ES-I3 (cell line): ENCODE measurements at regions not wholly inside any gene's neighbourhood (a gene's known extent, or its start where the extent isn't known, plus 50 kb on each side); places are given as distances from the start of the nearest gene placed in this dataset.
"Not testable (repeated sequence)": the region's sequence is repeated elsewhere in the genome, so short reads cannot be mapped to it uniquely, and the experiment has no call there.

Source experiments
- H3K36me3 ChIP-seq: 2 replicates; pipeline ENCODE4 v1.6.1; 2013; ENCODE audit warnings: mild to moderate bottlenecking, low read length, control low read depth, moderate library complexity; ENCODE audit not compliant: insufficient read depth
- H3K4me1 ChIP-seq: 2 replicates; pipeline ENCODE4 v1.6.1; 2013; ENCODE audit warnings: mild to moderate bottlenecking, control low read depth, low read length; ENCODE audit not compliant: insufficient read depth
- H3K9ac ChIP-seq: 2 replicates; pipeline ENCODE4 v1.6.1; 2013; ENCODE audit warnings: low read depth, mild to moderate bottlenecking, low read length, moderate library complexity
- H3K9me3 ChIP-seq: 2 replicates; pipeline ENCODE4 v1.6.1; 2013; ENCODE audit warnings: mild to moderate bottlenecking, low read length, moderate library complexity; ENCODE audit not compliant: control insufficient read depth, insufficient read depth

DNA sequence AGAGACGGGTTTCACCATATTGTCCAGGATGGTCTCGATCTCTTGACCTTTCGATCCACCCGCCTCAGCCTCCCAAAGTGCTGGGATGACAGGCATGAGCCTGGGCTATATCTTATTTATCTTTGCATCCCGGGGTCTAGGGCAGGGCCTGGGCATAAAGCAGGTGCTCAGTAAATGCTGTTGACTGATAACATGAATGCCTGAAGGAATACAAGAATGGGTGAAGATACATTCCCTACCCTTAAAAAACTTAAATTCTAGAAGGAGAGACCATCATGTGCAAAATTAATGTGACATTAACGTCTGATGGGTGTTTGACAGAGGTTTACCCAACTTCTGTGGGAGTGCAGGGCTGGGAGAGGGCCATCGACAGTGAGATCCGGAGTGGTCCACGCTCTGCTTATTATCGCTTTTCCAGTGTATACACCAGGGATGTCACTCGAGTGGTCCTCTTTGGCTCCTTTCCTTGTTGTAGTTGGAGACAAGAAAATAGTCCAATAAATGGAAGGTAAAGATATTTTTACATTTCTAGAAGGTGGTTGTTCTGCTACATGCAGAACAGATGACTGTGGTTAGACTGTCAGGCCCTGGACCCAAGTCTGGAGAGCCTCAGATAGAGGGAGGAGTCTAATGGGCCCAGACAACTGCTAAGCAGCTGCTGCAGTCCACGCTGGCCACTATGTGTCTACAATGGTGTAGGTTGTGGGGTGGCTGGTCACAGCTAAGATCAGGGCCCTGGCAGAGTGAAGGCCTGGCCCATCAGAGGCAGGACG lies 131.7 kb downstream of the MYCN start:
- Histone ChIP-seq H3K9me3 (no peaks in the 10 kb centered on the region), H3K4me1 (peaks cover 10% of the 10 kb centered on the region; the same call in 1 of the 2 replicates)

DNA sequence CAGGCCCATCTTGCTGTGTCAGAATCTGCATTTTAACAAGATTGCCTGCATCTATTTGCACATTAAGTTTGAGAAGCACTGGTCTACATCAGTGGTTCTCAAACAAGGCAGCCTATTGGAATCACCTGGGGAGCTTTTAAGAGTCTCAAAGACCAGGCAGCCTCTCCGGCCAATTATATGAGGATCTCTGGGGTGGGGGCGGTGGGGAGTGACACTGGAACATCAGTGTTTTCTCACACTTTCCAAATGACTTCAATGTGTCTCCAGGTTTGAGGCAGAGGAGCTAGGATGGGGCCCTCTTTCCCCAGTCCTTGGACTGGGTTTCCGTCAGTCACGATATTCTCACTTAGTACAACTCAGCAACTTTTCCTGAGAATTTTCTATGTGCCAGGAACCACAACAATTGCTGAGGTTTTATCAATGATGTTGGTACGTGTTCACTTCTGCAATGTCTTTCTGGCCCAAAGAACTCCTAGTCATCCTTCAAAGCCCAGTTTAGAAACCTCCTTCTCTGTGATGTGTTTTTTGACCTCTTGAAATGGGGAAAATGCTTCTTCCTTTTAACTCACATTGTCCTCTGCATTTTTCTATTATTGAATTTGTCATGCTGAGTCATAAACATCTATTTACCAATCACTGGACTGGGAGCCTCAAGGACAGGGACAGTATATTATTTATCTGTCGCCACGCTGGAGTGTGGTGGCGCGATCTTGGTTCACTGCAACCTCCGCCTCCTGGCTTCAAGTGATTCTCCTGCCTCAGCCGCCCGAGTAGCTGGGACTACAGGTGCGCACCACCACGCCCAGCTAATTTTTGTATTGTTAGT lies 130.9 kb downstream of the MYCN start:
- H3K9me3 ChIP-seq, result no peaks in the 10 kb centered on the region
- no peaks in the 10 kb centered on the region for H3K36me3 ChIP-seq
- peaks cover 10% of the 10 kb centered on the region; the same call in 1 of the 2 replicates for H3K4me1 ChIP-seq
- H3K9ac ChIP-seq, result no peak overlapping the region

More for the DNA sequence above, 131.7 kb downstream of the MYCN start:
- no peak overlapping the region for H3K9ac ChIP-seq
- H3K36me3 ChIP-seq, result no peaks in the 10 kb centered on the region

DNA sequence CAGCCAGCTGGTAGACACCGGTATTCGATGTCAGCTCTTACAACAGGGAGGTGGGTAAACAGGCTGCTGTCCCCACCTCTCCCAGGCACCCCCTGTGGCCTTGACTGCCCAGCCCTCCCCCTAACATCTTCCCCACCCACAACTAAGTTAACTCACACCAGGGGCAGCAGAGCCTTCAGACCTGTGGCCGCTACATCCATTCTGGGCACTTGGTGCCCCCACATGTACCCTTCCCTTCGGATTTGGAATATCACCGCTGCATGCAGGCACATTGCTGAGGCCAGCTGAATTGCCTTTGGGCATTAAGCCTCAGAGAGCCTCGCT lies 130.3 kb downstream of the MYCN start:
- Histone ChIP-seq H3K9me3 (no peaks in the 10 kb centered on the region), H3K9ac (no peak overlapping the region), H3K36me3 (no peaks in the 10 kb centered on the region), H3K4me1 (peaks cover 10% of the 10 kb centered on the region; the same call in 1 of the 2 replicates)

DNA sequence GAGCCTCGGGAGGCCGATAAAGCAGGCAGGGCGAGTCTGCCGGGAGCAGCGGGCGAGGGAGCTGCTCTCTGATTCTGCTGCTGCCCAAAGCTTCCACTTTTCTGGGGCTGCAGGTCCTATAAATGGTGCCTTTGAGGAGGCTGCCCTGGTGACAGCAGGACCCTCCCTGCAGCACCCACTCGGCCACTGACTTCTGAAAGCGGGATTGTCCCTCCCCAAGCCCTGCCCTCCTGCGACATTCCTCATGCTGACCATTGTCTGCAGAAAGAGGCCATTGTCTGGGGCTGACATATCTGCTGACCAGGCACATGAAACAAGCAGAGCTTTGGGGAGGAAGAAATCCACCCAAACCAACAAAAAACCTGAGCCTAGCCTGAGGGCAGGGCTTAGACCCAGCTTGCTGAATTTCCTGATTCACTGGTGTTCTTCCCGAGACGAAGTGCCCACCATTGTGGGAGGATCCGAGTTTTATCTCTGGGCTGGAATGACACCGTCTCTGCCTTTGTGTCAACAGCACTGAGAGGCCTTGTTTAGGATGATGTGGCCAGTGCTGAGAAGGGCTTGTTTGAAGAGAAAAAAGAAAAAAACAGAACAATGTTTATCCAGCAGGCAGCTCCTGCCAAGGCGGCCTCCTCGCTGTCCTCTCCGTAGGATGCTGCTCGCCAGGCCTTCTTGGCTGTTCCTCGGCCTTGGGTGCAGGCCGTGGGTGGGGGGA lies 129.7 kb downstream of the MYCN start:
- H3K4me1 ChIP-seq, result peaks cover 10% of the 10 kb centered on the region; the same call in 1 of the 2 replicates
- peaks cover 2% of the 10 kb centered on the region; the same call in 1 of the 2 replicates for H3K9me3 ChIP-seq
- H3K9ac ChIP-seq, result no peak overlapping the region
- no peaks in the 10 kb centered on the region for H3K36me3 ChIP-seq

DNA sequence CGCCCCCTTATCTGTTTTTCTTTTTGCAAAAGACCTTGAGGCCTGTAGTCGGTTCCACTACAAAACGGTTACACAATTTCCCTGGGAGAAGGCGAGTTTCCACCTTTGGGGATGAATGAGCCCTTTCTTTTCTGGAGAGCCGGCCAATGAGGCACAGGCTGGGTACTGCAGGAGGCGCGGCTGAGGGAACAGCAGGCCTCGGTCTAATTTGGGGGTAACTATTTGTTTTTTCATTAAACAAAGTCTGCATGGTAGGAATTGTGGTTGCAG lies 129.2 kb downstream of the MYCN start:
- Histone ChIP-seq H3K9ac (no peak overlapping the region), H3K36me3 (no peaks in the 10 kb centered on the region), H3K4me1 (peaks cover 10% of the 10 kb centered on the region; the same call in 1 of the 2 replicates), H3K9me3 (peaks cover 7% of the 10 kb centered on the region)

DNA sequence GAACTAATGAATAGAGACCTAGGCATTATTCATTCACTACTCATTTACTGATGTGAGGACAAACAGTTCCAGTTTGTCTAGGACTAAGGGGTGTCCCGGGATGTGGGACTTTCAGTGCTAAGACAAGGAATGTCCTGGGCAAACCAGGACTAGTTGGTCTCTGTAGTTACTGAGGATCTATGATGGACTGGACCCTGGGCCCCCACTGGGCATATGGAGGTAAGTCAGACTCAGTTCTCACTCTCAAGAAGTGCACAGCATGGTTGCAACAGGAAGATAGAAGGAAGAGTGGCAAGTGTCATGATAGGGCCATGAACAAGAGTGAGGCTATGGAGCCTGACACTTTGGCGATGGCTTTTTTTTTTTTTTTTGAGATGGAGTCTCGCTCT lies 128.2 kb downstream of the MYCN start:
- Histone ChIP-seq H3K9ac (no peak overlapping the region), H3K9me3 (peaks cover 18% of the 10 kb centered on the region), H3K36me3 (no peaks in the 10 kb centered on the region), H3K4me1 (peaks cover 10% of the 10 kb centered on the region; the same call in 1 of the 2 replicates)

DNA sequence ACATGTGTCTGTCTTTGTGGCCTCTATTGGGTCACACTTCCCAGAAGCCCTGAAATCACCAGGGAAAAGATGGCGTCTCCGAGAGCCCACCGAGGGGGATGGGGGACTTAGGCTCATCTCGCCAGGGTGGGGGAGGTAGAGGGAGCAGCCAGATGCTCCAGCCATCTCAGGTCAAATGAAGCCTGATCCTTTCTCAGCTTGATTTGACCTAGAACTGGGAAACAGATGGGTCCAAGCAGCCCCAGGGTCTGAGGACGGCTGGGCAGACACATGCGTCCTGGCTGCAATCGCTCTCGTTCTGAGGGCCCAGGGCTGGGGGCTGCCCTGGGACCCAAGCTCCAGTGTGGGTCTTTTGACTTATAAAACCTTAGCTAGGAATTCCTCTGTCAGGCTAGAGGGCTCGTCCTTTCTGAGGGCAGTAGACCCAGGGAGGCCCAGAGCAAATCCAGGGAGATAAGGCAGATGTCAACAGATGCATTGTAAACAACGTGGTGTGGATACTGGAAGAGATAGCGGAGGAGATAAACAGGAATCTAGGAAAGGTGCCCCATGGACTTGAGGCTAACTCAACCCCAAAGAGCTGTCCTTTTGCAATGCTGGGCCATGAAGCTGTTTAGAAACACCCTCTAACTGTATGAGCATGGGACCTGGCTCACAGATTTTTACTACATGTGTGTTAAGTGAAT lies 127.7 kb downstream of the MYCN start:
- no peaks in the 10 kb centered on the region for H3K36me3 ChIP-seq
- H3K9ac ChIP-seq, result no peak overlapping the region
- peaks cover 20% of the 10 kb centered on the region for H3K9me3 ChIP-seq
- H3K4me1 ChIP-seq, result peaks cover 10% of the 10 kb centered on the region; the same call in 1 of the 2 replicates

DNA sequence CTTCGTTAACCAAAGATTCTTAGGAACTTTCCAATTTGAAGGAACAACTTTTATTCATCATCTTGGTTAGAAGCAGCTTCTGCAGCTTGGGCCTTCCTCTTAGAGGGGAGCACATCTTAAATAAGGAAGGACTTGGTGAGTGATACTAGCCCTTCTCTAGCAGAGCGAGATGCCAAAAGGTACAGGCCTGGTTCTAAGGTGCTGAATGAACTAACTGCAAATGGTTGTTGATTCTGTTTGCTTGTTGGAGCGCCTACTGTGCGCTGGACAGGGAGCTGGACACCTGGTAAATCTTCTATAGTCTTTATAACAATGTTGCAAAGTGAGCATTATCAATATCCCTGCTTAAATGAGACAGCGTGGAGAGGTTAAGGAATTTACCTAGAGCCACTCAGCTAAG lies 127.1 kb downstream of the MYCN start:
- Histone ChIP-seq H3K4me1 (peaks cover 10% of the 10 kb centered on the region; the same call in 1 of the 2 replicates), H3K36me3 (peaks cover 2% of the 10 kb centered on the region; the same call in 1 of the 2 replicates), H3K9me3 (peaks cover 23% of the 10 kb centered on the region), H3K9ac (no peak overlapping the region)

DNA sequence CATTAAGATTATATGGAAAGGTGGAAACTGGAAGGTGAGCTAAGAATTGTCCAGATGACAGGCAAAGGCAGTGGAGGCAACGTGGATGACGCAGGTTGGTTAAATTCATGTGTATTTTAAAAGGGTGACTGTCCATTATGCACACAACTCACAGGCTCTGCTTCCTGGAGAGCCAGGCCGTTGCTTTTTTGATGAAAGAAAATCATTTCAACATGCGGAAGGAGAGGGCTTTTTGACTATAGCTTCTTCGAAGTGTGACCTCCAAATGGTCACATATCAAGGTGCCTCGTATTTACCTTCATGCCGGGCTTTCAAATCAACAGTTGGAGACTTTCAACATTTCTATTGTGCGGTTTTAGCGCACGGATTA lies 126.7 kb downstream of the MYCN start:
- peaks cover 26% of the 10 kb centered on the region for H3K9me3 ChIP-seq
- H3K4me1 ChIP-seq, result peaks cover 10% of the 10 kb centered on the region; the same call in 1 of the 2 replicates
- peaks cover 2% of the 10 kb centered on the region; the same call in 1 of the 2 replicates for H3K36me3 ChIP-seq
- H3K9ac ChIP-seq, result no peak overlapping the region

DNA sequence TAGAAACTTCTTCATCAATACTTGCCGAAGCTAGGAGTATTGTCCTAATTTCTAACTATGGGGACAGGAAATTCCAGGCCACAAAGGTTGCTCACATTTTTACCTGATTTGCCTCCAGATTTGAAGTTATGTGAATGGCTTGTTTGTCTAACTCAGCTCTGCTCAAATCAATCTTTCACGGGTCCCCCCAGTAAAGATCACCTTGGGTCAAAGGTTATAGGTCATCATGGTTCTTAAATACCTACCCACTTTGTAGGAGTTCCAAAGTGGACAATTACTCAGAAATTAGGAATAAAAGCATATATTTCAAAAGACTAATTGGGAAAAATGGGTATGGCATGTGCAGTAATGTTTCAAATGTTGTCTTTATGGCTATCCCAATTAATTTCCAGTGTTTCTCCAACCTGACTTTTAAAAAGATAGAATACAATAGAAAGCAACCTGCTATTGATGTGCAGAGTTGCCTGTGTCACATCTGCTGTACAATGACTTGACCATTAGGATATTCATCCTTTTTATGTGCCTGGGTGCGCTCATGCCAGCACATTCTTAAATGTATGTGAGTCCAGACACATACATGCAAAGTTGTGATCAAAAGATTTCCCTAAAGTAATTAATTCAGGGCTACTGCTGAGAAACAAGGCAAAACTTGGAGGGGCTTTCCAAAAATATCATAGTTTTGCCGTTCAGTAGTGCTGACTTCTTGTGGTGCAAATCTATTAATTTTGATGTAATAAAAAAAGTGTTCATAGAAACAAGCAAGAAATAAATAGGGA lies 126.1 kb downstream of the MYCN start:
- H3K4me1 ChIP-seq, result peaks cover 10% of the 10 kb centered on the region; the same call in 1 of the 2 replicates
- H3K9me3 ChIP-seq, result peaks cover 26% of the 10 kb centered on the region
- no peak overlapping the region for H3K9ac ChIP-seq
- H3K36me3 ChIP-seq, result peaks cover 2% of the 10 kb centered on the region; the same call in 1 of the 2 replicates

DNA sequence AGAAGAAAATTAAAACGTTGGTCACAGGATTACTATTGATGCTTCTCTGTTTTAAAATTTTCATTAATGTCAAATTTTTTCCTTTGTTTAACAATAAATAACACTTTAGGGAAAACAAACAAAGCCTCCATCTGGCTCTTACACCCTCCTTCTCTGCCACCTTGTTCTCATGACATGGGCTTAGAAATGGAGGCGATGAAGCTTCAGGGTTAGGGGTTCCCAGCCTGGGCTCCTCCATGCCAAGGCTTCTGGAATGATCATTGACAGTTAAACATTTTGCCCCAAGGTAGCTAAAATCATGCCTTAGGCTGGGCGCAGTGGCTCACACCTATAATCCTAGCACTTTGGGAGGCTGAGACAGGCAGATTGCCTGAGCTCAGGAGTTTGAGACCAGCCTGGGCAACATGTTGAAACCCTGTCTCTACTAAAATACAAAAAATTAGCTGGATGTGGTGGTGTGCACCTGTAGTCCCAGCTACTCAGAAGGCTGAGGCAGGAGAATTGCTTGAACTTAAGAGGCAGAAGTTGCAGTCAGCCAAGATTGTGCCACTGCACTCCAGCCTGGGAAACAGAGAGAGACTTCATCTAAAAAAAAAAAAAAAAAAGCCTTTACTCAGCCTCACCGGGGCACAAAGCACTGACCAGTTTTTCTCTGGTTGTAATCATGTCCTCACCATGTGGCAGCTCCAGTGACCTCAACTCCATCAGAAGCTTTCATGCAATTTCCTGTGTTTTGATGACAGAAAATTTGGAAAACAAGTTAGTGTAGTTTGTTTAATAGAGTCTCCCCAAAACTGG lies 125.1 kb downstream of the MYCN start:
- not testable (repeated sequence) for H3K9ac ChIP-seq, H3K36me3 ChIP-seq, H3K4me1 ChIP-seq
- H3K9me3 ChIP-seq, result peaks cover 26% of the 10 kb centered on the region

DNA sequence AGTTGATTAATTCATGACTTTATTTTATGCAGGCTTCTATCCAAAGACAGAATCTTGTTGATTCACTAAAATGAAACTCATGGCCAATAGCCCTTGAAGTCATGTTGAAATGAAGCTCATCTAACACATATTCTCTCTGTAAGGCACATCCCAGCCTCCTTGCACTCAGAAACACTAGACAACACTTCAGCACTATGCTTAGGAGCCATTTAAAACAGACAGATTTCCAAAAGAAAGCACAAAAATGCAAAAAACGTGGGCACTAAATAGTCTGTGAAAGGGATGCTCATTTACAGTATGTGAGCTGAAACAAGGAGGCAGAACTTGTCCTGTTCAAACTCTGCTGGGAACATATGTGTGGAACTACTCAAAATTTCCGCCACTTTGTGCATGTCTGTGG lies 124.4 kb downstream of the MYCN start:
- H3K36me3 ChIP-seq, result peaks cover 2% of the 10 kb centered on the region; the same call in 1 of the 2 replicates
- no peak overlapping the region for H3K9ac ChIP-seq
- H3K9me3 ChIP-seq, result peaks cover 26% of the 10 kb centered on the region
- no peaks in the 10 kb centered on the region for H3K4me1 ChIP-seq
